HG02852 (cell line): ENCODE measurements at regions not wholly inside any gene's neighbourhood (a gene's known extent, or its start where the extent isn't known, plus 50 kb on each side); places are given as distances from the start of the nearest gene placed in this dataset.
"Not testable (repeated sequence)": the region's sequence is repeated elsewhere in the genome, so short reads cannot be mapped to it uniquely, and the experiment has no call there.

ENCODE experiments used
- ATAC-seq: cut with Tn5 transposase; IDR thresholded peaks from one replicate; pipeline ENCODE4 v1.9.1; 2021; ENCODE audit warnings: mild to moderate bottlenecking, moderate library complexity; ENCODE audit not compliant: unreplicated experiment

GRCh38 chr3:21894459-21895340 lies 143.7 kb upstream of the ZNF385D start:
- no peak for ATAC-seq

DNA sequence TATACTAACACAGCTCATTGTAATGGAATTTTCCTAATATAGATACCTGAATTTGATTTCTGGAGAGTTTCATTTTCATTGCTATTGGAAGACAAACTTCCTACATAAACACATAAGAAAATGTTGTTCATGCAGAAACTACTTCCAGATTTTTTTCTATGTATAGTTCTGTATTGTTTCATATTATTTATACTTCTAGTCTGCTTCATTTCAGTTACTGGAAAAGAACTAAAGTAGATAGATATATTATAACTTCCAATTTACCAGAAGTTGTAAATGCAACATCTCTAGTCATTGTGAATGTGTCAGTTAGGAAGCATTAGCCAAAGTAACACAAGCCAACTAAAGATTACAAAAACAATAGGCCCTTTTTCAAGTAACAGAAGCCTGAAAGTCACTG lies 147.3 kb upstream of the ZNF385D start:
- ATAC-seq: no peak

GRCh38 chr3:21901484-21901883 lies 150.5 kb upstream of the ZNF385D start:
- no peak for ATAC-seq

GRCh38 chr3:21902956-21903355 lies 151.9 kb upstream of the ZNF385D start:
- ATAC-seq: no peak

DNA sequence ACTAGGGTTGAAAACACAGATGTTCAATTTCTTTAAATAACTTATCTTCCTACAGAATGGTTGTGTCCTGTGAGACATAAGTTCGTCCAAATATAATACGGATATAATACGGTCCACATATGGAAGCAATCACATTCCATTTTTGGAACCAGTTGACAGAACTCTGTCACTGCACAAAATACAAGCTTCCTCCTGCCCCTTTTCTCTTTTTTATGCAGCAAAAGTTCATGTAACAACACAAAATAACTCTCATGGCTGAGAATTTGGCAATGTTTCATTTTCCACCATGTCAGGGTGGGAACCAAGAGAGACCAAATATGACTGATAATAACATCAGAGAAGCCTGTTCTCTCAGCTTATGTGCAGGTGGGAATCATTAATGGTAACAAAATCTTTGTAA lies 158.1 kb upstream of the ZNF385D start:
- no peak for ATAC-seq

DNA sequence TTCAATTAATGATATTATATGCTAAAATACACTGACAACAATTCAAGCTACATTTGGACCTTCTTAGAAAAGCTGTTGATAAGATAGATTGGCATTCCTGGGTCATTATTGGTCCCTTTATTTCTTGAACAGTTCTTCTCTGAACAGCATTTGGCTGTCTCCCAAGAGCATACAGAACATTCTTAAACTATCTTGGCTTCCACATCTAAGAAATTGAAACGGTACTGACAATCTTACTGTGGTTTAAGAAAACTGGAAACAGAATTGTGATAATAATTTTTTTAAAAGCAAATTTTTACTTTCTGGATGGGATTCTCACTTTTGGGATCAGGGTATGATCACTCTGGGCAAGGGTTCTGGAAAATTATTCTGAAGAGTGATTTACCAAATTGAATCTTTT lies 161.7 kb upstream of the ZNF385D start:
- ATAC-seq: no peak

GRCh38 chr3:21913791-21914190 lies 162.8 kb upstream of the ZNF385D start:
- no peak for ATAC-seq

DNA sequence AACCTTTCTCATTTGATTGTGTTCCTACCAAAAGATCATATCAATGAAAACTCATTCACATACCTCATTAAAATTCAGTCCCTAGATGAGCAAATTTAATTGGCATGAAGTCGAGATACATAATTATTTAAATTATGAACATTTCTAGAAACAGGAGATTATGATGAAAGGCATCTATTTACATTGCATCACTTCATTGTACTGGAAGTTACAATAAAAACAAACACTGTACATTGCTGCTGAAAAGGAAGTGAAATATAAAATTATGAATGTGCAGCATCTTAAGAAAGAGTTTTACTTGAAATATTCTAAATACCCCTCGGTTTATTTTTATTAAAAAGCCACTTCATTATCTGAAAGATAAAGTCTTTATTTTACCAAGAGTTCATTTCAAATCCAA lies 163.4 kb upstream of the ZNF385D start:
- ATAC-seq: no peak

DNA sequence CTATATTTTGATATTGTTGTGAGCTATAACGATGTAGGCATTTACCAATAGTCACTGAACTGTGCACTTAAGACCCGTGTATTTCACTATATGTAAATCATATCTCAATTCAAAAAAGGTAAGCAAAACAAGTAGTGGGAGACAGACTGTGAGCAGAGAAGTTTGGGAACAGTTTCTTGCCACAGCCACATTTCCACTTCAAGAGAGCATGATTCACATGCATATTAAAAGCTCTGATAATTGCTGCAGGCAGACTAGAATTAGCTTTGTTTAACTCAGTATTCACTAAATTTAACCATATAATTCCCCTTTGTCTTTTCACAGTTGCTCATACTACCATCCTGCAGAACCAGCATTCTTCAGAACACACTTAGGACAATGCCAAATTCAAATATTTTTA lies 168.4 kb upstream of the ZNF385D start:
- no peak for ATAC-seq

GRCh38 chr3:21920421-21920861 lies 169.4 kb upstream of the ZNF385D start:
- ATAC-seq: no peak

DNA sequence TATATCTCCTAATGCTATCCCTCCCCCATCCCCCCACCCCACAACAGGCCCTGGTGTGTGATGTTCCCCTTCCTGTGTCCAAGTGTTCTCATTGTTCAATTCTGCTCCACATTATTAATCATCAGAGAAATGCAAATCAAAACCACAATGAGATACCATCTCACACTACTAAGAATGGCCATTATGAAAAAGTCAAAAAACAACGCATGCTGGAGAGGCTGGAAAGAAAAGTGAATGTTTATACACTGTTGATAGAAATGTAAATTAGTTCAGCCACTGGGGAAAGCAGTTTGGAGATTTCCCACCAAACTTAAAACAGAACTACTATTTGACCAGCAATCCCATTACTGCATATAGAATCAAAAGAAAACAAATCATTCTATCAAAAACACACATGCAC lies 172.1 kb upstream of the ZNF385D start:
- not testable (repeated sequence) for ATAC-seq

GRCh38 chr3:21927261-21927660 lies 176.3 kb upstream of the ZNF385D start:
- no peak for ATAC-seq

DNA sequence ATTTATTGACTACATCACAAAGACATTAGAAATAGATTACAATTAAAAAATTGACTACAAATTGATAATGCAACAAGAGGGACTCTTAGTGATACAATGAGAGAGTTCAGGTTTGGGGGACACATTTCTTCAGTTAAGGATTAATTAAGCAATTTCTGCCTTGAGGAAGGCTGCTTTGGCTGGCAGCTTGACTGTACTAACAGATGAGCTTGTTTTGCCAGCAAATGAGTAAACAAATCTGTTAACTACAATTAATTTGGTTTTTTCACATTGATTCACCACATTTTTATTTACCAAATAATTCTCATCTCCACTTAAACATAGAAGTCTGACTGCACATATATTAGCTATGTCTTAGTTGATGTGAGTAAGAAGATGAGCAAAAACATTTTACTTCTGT lies 183.6 kb upstream of the ZNF385D start:
- no peak for ATAC-seq

DNA sequence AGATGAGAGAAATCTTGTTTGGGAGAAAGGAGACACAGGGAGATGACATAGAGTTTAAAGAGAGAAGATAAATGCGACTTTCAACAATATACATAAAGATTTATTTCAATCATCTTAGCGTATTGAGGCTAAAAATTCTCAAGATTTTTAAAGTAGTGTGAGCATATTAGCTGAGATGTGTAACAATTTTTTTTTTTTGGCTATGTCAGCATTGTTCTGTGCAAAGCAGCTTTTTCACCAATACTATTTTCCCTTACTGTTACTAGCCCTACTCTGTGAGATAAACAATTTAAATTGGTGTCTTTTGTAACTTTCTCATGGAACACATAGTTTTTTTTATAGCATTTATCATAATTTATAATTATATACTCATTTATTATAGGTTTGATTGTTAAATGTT lies 185.2 kb upstream of the ZNF385D start:
- no peak for ATAC-seq

DNA sequence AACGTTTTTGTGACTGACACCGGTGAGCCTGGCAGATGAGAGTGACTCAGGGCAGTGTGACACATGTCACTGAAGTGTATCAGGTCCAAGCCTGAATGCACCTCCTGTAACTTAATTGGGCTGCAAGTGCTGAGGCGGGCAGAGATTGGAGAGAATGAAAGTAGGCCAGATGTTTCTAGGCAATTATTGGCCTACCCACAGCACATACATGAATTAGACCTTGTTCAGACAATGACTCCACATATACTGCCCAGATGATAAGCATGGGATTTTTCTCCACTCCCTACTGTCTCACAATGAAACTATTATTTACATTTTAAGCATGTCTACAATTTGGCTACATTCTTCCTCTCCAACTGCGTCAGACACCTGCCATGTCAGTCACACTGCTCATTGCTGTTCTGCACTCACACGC lies 187.3 kb upstream of the ZNF385D start:
- ATAC-seq: no peak

DNA sequence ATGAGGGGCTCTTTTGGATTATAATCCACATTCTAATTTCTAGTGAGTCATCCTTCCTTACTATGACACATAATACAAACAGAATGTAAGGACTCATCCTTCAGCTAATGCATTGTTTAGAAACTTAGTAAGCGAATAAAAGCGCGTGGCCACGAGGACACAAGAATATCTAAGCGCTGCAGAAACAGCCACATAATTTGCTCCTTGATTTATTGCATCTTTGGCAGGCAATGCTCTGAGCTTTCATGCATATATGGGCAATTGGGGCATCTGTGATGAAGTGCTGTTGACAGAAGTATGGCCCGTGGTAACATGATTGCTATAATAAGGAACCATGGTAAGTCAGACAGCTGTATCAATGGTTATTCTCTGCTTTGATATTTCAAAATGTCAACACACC lies 191.3 kb upstream of the ZNF385D start:
- no peak for ATAC-seq

- no peak for ATAC-seq
These were observed 193.2 kb upstream of the ZNF385D start for GRCh38 chr3:21944251-21944650.

GRCh38 chr3:21952856-21953255 lies 201.8 kb upstream of the ZNF385D start:
- ATAC-seq: no peak

DNA sequence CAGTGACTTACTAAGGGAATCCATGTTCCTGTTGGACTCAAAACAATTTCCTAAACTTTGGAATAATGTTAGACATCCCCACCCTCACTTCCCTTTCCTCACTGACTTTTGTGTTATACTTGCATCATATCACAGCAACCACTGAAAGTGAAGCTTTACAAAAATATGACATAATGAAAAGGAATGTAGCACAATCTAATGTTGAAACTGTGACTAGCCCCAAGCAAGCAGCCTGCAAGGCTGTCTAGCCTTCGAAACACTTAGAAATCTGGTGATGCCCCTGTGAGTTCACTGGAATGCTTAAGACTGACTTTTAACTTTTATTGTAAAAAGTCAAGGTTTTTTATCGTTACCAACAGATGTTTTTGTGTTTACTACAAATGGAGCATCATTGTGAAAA lies 203.7 kb upstream of the ZNF385D start:
- no peak for ATAC-seq

DNA sequence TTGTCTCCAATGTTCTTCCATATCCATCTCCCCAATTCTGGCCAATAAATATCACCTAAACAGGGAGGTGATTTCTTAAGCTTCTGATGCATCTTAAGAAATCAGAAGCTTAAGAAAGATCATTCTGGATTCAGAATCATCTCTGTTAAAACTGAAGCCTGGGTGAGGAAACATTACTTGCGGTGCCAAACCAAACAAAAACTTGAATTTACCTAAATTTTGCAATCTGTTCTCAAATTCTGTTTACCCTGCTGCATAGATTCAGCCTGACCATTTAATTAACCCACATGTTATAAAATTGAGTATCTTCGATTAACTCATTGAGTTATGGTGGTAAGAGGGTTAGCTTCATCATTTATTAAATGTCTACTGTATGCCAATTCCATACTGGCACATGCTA lies 204.4 kb upstream of the ZNF385D start:
- no peak for ATAC-seq

DNA sequence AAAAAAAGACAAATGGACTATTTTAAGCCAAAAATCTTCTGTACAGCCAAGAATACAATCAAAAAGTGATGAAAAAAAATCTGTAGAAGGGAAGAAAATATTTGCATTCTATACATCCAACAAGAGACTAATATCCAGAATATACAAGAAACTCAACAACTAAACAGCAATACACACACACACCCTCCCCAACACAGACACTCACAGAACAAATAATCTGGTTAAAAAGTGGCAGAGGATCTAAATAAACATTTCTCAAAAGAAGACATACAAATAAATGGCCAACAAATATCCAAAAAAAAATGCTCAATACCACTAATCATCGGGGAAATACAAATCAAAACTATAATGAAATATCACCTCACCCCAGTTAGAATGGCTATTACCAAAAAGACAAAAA lies 209.0 kb upstream of the ZNF385D start:
- ATAC-seq: no peak

DNA sequence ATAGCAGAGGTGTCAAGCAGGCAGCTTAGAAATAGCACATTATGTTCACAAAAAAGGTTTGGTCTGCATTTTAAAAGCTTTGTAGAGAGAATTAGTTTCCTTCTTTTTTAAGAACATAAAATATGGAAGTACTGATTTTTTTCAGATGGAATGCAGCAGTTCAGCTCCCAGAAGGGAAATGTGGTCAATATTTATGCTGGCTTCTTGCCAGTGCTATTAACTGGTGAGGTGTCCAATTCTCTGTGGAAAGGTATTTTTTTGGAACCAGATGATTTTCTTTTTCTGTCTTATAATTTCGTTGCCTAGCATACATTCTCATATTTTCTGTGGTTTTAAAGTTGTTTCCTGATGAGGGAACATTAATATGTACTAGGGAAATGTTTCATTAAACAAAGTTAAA lies 211.4 kb upstream of the ZNF385D start:
- no peak for ATAC-seq

DNA sequence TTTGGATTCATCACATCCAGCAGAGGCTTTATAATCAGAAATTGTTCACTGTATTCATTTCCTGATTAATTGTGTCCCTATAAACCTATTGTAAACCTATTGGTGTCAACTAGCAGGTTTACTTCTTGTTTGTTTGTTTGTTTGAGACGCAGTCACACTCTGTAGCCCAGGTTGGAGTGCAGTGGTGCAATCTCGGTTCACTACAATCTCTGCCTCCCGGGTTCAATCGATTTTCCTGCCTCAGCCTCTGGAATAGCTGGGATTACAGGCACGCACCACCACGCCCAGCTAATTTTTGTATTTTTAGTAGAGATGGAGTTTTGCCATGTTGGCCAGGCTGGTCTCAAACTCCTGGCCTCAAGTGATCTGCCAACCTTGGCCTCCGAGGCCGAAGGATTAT lies 215.4 kb upstream of the ZNF385D start:
- not testable (repeated sequence) for ATAC-seq
